ENCODE measurements at regions not wholly inside any gene's neighbourhood (a gene's known extent, or its start where the extent isn't known, plus 50 kb on each side); places are given as distances from the start of the nearest gene placed in this dataset.

DNA sequence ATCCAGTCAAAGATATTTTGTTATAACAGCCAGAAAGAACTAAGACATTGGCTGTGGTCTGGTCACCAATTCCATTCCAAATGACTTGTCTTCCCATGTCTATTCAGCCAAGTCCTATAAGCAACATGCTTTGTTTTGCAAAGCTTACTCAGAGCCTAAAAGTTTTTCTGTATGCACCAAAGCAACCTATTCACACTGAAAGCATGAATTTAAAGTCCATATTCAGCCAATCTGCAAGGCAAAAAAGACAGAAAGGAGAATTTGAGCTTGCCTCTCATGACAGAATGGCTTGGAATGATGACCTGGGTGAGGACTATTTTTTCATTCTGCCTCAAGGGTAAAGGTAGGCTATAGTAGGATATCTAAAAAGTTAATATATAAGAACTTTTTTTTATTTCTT, 323.2 kb upstream of the NOCT start:
- no peak overlapping the region for H3K4me3 Mint-ChIP-seq
- no peaks in the 10 kb centered on the region for H3K36me3 Mint-ChIP-seq (ENCODE audit: low read depth)
- TF ChIP-seq, protein P1, sequence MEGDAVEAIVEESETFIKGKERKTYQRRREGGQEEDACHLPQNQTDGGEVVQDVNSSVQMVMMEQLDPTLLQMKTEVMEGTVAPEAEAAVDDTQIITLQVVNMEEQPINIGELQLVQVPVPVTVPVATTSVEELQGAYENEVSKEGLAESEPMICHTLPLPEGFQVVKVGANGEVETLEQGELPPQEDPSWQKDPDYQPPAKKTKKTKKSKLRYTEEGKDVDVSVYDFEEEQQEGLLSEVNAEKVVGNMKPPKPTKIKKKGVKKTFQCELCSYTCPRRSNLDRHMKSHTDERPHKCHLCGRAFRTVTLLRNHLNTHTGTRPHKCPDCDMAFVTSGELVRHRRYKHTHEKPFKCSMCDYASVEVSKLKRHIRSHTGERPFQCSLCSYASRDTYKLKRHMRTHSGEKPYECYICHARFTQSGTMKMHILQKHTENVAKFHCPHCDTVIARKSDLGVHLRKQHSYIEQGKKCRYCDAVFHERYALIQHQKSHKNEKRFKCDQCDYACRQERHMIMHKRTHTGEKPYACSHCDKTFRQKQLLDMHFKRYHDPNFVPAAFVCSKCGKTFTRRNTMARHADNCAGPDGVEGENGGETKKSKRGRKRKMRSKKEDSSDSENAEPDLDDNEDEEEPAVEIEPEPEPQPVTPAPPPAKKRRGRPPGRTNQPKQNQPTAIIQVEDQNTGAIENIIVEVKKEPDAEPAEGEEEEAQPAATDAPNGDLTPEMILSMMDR (IDR thresholded peaks at IDR 0.05), result no peak
- H3K9me3 Mint-ChIP-seq, result no peaks in the 10 kb centered on the region
- no peak overlapping the region for H3K27ac Mint-ChIP-seq
- H3K27me3 Mint-ChIP-seq (ENCODE audit: low read depth, poor library complexity), result peaks cover 6% of the 10 kb centered on the region
- DNase-seq, result no peak
- peaks cover 31% of the 10 kb centered on the region for H3K4me1 Mint-ChIP-seq

DNA sequence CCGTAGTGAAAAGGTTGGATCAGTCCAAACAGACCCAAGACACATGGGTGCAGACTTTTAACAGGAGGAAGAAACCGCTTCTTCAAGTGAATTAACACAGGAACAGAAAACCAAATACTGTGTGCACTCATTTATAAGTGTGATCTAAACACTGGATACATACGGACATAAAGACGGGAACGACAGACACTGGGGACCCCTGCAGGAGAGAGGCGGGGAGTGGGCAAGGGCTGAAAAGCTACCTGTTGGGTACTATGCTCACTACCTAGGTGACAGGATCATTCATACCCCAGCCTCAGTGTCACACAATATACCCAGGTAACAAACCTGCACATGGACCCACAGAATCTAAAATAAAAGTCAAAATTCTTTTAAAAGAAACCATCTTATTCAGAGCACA, 326.0 kb upstream of the NOCT start:
- H3K4me1 Mint-ChIP-seq, result peaks cover 42% of the 10 kb centered on the region
- DNase-seq, result no peak
- peaks cover 4% of the 10 kb centered on the region for H3K9me3 Mint-ChIP-seq
- no peak overlapping the region for H3K4me3 Mint-ChIP-seq
- H3K27me3 Mint-ChIP-seq (ENCODE audit: low read depth, poor library complexity), result peaks cover 6% of the 10 kb centered on the region
- no peaks in the 10 kb centered on the region for H3K36me3 Mint-ChIP-seq (ENCODE audit: low read depth)
- TF ChIP-seq, protein P1 (IDR thresholded peaks at IDR 0.05), result no peak
- no peak overlapping the region for H3K27ac Mint-ChIP-seq

DNA sequence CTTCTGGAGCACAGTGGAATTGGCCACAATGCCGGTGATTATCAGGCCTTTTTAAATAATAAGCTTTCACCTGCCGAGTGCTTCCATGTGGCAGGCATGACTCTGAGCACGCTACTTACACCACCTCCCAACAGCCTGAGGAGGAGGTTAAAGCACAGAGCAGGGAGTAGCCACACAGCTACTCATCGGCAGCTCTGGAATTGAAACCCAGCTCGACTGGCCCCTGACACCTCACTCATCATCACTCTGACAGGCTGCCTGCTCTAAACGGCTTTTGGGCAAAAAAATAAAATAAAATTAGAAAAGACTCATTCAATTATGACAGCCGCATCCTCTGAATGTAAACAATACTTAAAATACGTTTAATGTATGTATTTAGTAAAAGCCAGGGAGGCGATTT, 326.4 kb upstream of the NOCT start:
- Mint-ChIP-seq H3K4me3 (no peak overlapping the region), H3K36me3 (ENCODE audit: low read depth) (no peaks in the 10 kb centered on the region), H3K27ac (no peak overlapping the region), H3K4me1 (peaks cover 42% of the 10 kb centered on the region), H3K9me3 (peaks cover 4% of the 10 kb centered on the region), H3K27me3 (ENCODE audit: low read depth, poor library complexity) (peaks cover 6% of the 10 kb centered on the region)
- DNase-seq, result no peak
- TF ChIP-seq, protein P1 (IDR thresholded peaks at IDR 0.05), result no peak

DNA sequence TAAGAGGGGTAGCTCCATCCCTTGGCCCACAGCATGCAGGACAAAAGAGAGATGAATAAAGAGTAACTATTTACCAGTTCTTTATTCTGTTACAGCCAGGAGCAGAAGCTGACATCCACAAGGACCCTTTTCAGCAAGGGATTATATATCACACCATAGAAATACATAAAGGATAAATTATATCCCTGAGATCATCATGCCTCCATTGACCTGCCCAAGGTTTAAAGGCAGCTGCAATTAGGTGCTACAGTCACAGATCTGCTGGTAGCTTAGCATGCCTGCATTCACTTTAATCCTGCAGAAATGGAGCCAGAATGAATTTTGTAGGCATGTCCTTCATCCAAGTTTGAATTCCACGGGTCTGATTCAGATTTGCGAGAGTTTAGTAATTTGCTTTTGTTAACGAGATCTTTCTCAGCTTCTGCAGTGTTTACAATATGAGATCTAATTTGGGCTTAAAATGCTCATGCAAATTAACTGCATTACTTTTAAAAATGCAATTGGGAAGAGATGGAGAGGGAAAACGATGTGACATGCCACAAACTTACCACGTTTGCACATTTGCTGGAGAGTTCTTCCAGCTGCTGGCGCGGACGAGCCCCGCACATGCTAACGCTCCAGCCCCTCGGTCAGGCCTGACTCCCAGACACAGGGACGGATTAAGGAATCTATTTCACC, 327.0 kb upstream of the NOCT start:
- no peak overlapping the region for H3K4me3 Mint-ChIP-seq
- H3K27me3 Mint-ChIP-seq (ENCODE audit: low read depth, poor library complexity), result peaks cover 6% of the 10 kb centered on the region
- H3K36me3 Mint-ChIP-seq (ENCODE audit: low read depth), result no peaks in the 10 kb centered on the region
- no peak overlapping the region for H3K27ac Mint-ChIP-seq
- no peak for DNase-seq
- peaks cover 44% of the 10 kb centered on the region for H3K4me1 Mint-ChIP-seq
- H3K9me3 Mint-ChIP-seq, result peaks cover 4% of the 10 kb centered on the region
- TF ChIP-seq, protein P1 (IDR thresholded peaks at IDR 0.05), result no peak

DNA sequence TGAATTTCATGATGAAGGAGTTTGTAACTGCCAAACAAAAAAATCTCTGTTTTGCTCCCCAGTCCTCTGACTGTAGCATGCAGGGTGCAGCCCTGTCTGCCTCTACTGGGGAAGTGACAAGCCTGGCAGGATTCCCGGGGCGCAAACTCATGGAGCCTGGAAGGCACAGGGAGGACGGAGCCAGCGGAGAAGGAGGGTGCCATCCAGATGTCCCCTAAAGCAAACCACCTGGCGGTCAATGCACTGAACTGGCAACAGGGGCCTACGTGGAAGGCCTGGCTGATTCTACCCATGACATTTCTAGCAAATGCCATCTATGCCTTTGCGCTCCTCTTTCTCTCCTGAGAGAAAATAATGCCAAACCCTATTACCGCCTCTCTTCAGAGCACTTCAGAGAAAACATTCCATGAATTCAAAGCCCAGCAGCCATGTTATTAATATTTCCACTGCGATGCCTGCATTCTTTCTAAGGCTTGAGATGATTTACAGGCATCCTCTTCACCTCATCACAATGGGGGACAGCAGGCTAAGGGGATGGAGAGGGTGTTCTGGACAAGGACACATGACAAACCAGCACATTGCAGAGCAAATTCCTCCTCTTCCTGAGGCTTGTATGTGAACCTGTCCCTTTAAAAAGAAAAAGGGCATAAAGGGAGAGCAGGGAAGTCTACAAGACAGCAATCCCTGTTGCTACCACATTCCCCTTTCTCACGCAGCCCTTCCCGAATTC, 329.3 kb upstream of the NOCT start:
- Mint-ChIP-seq H3K4me3 (no peak overlapping the region), H3K36me3 (ENCODE audit: low read depth) (no peaks in the 10 kb centered on the region), H3K9me3 (peaks cover 4% of the 10 kb centered on the region), H3K27me3 (ENCODE audit: low read depth, poor library complexity) (peaks cover 9% of the 10 kb centered on the region), H3K27ac (no peak overlapping the region), H3K4me1 (peaks cover 61% of the 10 kb centered on the region)
- TF ChIP-seq, protein P1 (IDR thresholded peaks at IDR 0.05), result no peak
- no peak for DNase-seq

DNA sequence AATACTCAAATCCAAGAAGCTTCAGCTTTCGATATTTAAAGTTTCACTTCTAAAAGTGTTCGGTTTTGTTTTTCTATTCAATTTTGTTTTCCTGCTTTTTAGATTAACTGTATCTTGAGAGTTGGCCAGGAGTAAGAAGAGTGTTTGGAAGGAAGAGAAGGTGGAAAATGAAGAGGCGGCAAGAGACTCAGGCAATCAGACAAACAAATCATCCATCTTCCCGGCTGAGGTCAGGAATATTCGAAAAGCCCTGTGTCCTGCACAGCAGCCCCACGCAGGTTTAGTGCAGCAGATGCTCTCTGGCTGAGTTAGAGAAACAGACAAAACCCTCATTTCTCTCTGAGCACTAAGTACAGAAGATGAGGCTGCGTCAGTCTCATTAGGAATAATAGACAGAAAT, 330.3 kb upstream of the NOCT start:
- Mint-ChIP-seq H3K27me3 (ENCODE audit: low read depth, poor library complexity) (peaks cover 9% of the 10 kb centered on the region), H3K4me3 (no peak overlapping the region), H3K27ac (no peak overlapping the region), H3K9me3 (peaks cover 4% of the 10 kb centered on the region), H3K36me3 (ENCODE audit: low read depth) (no peaks in the 10 kb centered on the region), H3K4me1 (peaks cover 69% of the 10 kb centered on the region)
- no peak for DNase-seq
- TF ChIP-seq, protein P1 (IDR thresholded peaks at IDR 0.05), result no peak

Measured in nephron progenitor cell (in vitro differentiated cells).